Osteocyte (in vitro differentiated cells): ENCODE measurements at regions not wholly inside any gene's neighbourhood (a gene's known extent, or its start where the extent isn't known, plus 50 kb on each side); places are given as distances from the start of the nearest gene placed in this dataset.

Experiments used
- DNase-seq: peaks from one replicate; pipeline ENCODE4 v3.0.0; 2021; ENCODE audit warnings: mixed read lengths; ENCODE audit not compliant: unreplicated experiment; ENCODE audit errors: extremely low spot score
- H3K27ac Mint-ChIP-seq: one replicate; pipeline ENCODE4 v1.8.0; 2021; ENCODE audit warnings: mild to moderate bottlenecking, mixed read lengths; ENCODE audit not compliant: unreplicated experiment
- H3K27me3 Mint-ChIP-seq: one replicate; pipeline ENCODE4 v1.8.0; 2021; ENCODE audit warnings: mixed read lengths; ENCODE audit not compliant: unreplicated experiment
- H3K36me3 Mint-ChIP-seq: one replicate; pipeline ENCODE4 v1.8.0; 2021; ENCODE audit warnings: mixed read lengths; ENCODE audit not compliant: unreplicated experiment
- H3K4me1 Mint-ChIP-seq: one replicate; pipeline ENCODE4 v1.8.0; 2021; ENCODE audit warnings: mixed read lengths; ENCODE audit not compliant: unreplicated experiment
- H3K4me3 Mint-ChIP-seq: one replicate; pipeline ENCODE4 v1.8.0; 2021; ENCODE audit warnings: mild to moderate bottlenecking, moderate library complexity, mixed read lengths; ENCODE audit not compliant: unreplicated experiment
- H3K9me3 Mint-ChIP-seq: one replicate; pipeline ENCODE4 v1.8.0; 2021; ENCODE audit warnings: mixed read lengths; ENCODE audit not compliant: unreplicated experiment
- CTCF ChIP-seq: fragments of 200-600 bp; sonication (generic); IDR thresholded peaks from 2 replicates; pipeline ENCODE4 v1.5.0; 2021; ENCODE audit warnings: antibody characterized with exemption, mild to moderate bottlenecking, moderate library complexity

- peak overlapping the region; percentile 74 for H3K27ac Mint-ChIP-seq
- TF ChIP-seq CTCF: no peak
- H3K36me3 Mint-ChIP-seq: no peaks in the 10 kb centered on the region
- no peaks in the 10 kb centered on the region for H3K9me3 Mint-ChIP-seq
- peaks cover 63% of the 10 kb centered on the region for H3K4me1 Mint-ChIP-seq
- H3K4me3 Mint-ChIP-seq: no peak overlapping the region
- no peak for DNase-seq
- H3K27me3 Mint-ChIP-seq: no peaks in the 10 kb centered on the region
These were observed 344.7 kb downstream of the MN1 start for GRCh38 chr22:27456696-27457503.

- no peaks in the 10 kb centered on the region for H3K27me3 Mint-ChIP-seq
- DNase-seq: no peak
- H3K9me3 Mint-ChIP-seq: no peaks in the 10 kb centered on the region
- no peak overlapping the region for H3K4me3 Mint-ChIP-seq
- peaks cover 49% of the 10 kb centered on the region for H3K4me1 Mint-ChIP-seq
- H3K27ac Mint-ChIP-seq: no peak overlapping the region
- H3K36me3 Mint-ChIP-seq: no peaks in the 10 kb centered on the region
- no peak for TF ChIP-seq CTCF
These were observed 341.6 kb downstream of the MN1 start for GRCh38 chr22:27459999-27460398.

- H3K36me3 Mint-ChIP-seq: no peaks in the 10 kb centered on the region
- no peak for TF ChIP-seq CTCF
- H3K4me1 Mint-ChIP-seq: peaks cover 43% of the 10 kb centered on the region
- no peak for DNase-seq
- H3K4me3 Mint-ChIP-seq: no peak overlapping the region
- no peaks in the 10 kb centered on the region for H3K27me3 Mint-ChIP-seq
- H3K27ac Mint-ChIP-seq: no peak overlapping the region
- H3K9me3 Mint-ChIP-seq: no peaks in the 10 kb centered on the region
These were observed 340.8 kb downstream of the MN1 start for GRCh38 chr22:27460591-27461347.

GRCh38 chr22:27461470-27461869, 340.1 kb downstream of the MN1 start:
- H3K9me3 Mint-ChIP-seq: no peaks in the 10 kb centered on the region
- H3K36me3 Mint-ChIP-seq: no peaks in the 10 kb centered on the region
- no peak for TF ChIP-seq CTCF
- no peak overlapping the region for H3K4me3 Mint-ChIP-seq
- H3K27me3 Mint-ChIP-seq: no peaks in the 10 kb centered on the region
- H3K27ac Mint-ChIP-seq: peak overlapping the region; percentile 78
- DNase-seq: no peak
- peaks cover 42% of the 10 kb centered on the region for H3K4me1 Mint-ChIP-seq

- no peak for DNase-seq
- no peak overlapping the region for H3K4me3 Mint-ChIP-seq
- H3K27ac Mint-ChIP-seq: peak overlapping the region; percentile 78
- TF ChIP-seq CTCF: no peak
- H3K36me3 Mint-ChIP-seq: no peaks in the 10 kb centered on the region
- H3K27me3 Mint-ChIP-seq: no peaks in the 10 kb centered on the region
- no peaks in the 10 kb centered on the region for H3K9me3 Mint-ChIP-seq
- peaks cover 35% of the 10 kb centered on the region for H3K4me1 Mint-ChIP-seq
These were observed 339.4 kb downstream of the MN1 start for GRCh38 chr22:27462190-27462589.
